Hepatocyte (in vitro differentiated cells): ENCODE measurements at regions not wholly inside any gene's neighbourhood (a gene's known extent, or its start where the extent isn't known, plus 50 kb on each side); places are given as distances from the start of the nearest gene placed in this dataset.

Experiments used
- CTCF ChIP-seq: fragments of 200-600 bp; sonication (generic); IDR thresholded peaks from 2 replicates; pipeline ENCODE4 v1.5.1; 2016; ENCODE audit warnings: antibody characterized with exemption, mild to moderate bottlenecking; ENCODE audit not compliant: poor library complexity
- EZH2 ChIP-seq: fragments of 200-600 bp; sonication (generic); IDR thresholded peaks from 2 replicates; pipeline ENCODE4 v1.6.1; 2016; ENCODE audit warnings: antibody characterized with exemption, mild to moderate bottlenecking, borderline replicate concordance

- TF ChIP-seq CTCF = no peak
- TF ChIP-seq EZH2 = no peak
Observed at GRCh38 chr7:109751241-109751640, 1181.6 kb downstream of the DNAJB9 start.
